ENCODE measurements at regions not wholly inside any gene's neighbourhood (a gene's known extent, or its start where the extent isn't known, plus 50 kb on each side); places are given as distances from the start of the nearest gene placed in this dataset.

DNA sequence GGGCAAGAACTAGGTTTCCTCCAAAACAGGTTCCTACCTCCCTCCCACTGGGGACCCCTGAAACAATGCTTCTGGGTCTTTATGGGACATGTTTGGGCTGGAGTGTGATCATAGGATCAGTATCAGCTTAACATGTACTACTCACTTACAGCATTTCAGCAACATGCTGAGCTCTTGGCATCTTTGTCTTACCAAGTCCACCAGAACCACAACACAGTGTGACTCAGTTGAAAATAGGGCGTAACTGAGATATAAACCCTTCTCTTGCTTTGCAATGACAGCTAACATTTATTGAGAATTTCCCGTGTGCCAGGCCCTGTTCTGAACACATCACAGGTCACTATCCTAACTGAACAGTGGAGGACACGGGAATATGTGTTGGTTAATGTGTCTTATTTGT, 218.5 kb upstream of the LNX1 start:
- DNase-seq: no peak

DNA sequence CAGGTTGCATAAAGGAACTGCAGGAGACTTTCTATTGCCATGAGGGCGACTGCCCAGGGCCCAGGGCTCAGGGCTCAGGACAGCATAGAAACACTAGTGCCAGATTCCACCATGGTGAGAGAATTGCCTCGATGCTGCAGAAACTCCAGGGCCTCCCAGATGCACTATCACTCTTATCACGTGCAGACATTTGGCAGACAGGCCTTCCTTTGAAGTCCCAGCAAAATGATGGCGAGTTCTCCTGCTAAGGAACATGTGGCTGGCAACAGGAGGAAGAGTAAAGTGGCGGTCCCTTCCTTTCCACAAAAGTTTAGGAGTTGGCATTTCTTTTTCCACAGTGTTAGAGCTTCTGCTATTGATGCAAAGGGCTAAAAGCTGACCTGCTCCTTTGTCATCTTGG, 214.0 kb upstream of the LNX1 start:
- no peak for DNase-seq

DNA sequence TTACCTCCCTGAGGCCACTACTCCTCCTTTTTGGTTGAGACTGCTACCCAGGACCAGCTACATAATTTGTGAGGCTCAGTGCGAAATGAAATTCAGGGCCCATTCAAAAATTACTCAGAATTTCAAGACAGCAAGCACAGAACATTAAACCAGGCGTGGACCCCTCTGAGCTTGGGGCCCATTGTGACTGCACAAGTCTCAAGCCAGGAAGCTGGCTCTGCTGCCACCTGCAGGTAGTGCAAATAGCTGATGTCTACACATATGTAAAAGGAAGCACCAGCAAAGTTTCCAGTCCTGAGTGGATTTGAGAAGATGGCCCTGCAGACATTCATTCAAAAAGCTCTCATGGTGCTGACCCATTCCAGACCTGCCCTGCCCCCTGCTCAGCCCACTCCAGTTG, 213.4 kb upstream of the LNX1 start:
- DNase-seq: peak; percentile 21 to 41

- no peak for DNase-seq
Measured at GRCh38 chr4:53802500-53802899, 211.2 kb upstream of the LNX1 start.

- no peak for DNase-seq
Measured at GRCh38 chr4:53801373-53801772, 210.1 kb upstream of the LNX1 start.

- DNase-seq: no peak
Measured at GRCh38 chr4:53800741-53801140, 209.5 kb upstream of the LNX1 start.

- DNase-seq: no peak
Measured at GRCh38 chr4:53793096-53793495, 201.8 kb upstream of the LNX1 start.

- no peak for DNase-seq
Measured at GRCh38 chr4:53790286-53790685, 199.0 kb upstream of the LNX1 start.

GRCh38 chr4:53788621-53789020, 197.3 kb upstream of the LNX1 start:
- DNase-seq: no peak

DNA sequence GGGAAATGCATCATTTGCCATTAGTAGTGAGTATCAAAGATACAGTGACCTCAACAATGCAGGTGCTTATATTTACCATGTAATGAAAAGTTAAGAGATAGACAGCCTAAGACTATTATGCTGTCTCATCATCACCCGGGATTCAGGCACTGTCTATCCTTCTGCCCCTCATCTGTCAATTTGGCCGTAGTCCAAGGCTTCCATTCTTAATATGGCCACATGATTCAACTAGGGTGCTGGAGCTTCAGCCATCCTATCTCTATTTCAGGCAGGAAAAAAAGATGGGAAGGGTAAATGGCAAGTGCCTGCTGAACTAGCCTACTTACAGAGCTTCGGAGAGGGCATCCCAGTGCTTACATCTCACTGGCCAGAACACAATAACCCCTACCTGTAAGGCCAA, 196.7 kb upstream of the LNX1 start:
- no peak for DNase-seq

- DNase-seq: no peak
Measured at GRCh38 chr4:53786632-53787031, 195.3 kb upstream of the LNX1 start.

- DNase-seq: no peak
Measured at GRCh38 chr4:53785996-53786395, 194.7 kb upstream of the LNX1 start.

DNA sequence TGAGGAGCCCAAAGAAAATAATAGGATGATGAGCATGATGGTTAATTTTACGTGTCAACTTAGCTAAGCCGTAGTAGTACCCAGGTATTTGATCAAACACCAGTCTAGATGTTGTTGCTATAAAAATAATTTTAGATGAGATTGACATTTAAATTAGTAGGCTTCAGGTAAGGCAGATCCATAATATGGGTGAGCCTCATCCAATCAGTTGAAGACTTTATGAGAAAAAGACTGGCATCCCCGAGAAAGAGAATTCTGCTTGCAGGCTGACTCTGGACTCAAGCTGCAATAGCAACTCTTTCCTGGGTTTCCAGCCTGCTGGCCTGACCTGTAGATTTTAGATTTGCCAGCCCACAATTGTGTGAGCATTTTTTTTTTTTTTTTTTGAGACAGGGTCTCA, 192.8 kb upstream of the LNX1 start:
- no peak for DNase-seq

DNA sequence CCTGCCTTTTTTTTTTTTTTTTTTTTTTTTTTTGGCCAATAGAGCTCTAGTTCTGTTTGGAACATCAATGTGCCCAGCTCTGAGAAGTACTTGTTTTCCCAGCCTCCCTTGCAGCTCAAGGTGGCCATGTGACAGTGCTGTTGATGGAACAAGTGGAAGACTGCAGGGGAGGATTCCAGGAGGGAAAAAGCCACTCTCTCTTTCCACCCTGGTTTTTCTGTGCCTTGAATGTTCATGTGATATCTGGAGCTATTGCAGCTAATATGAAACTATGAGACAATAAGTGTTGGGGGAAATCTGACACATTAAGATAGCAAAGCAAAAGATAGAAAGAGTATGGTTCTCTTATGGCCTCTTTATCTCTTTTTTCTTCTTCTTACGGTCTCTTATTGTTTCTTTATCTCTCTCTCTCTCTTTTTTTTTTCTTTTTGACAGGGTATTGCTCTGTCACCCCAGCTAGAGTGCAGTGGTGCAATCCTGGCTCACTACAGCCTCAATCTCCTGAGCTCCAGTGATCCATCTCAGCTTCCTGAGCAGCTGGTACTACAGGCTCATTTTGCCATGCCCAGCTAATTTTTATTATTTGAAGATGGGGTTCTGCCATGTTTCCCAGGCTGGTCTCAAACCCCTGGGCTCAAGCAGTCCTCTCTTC, 192.0 kb upstream of the LNX1 start:
- no peak for DNase-seq

- DNase-seq: no peak
Measured at GRCh38 chr4:53782458-53782845, 191.2 kb upstream of the LNX1 start.

DNA sequence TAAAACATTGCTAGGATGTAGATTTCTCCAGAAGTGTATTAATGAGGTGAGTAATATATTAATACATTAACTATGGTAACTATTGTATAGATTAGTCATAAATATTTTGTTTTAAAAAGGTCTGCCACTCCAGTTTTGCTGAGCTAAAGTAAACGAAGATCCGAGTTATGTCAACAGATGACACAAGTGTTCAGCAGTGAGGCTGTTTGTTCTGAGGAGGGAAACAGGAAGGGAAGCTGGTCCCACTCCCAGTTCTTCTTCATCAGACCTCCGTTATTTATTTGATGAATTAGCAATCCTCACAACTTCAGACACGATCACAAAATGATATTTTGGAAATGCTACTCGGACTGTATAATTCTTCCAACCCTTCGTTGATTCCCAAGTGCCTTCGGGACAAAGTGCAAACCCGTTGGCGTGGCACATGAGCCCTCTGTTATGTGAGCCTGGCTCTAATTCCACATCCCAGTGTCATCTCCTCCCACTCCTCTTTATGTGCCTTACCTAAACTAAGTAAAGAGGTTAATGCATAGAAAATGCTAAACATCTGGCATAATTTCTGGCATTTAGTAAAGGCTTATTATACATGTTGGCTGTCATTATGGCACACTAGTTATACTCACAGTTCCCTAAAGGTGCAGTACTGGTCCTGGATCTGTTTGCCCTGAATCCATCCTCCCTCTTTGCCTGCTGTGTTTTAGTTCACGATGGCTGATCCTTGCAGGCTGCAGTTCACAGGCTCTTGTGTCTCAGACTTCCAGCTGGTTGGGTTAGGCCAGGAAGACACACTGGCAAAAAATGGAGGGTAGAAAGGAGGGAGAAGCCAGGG, 190.6 kb upstream of the LNX1 start:
- no peak for DNase-seq

- no peak for DNase-seq
Measured at GRCh38 chr4:53780736-53781400, 189.6 kb upstream of the LNX1 start.

DNA sequence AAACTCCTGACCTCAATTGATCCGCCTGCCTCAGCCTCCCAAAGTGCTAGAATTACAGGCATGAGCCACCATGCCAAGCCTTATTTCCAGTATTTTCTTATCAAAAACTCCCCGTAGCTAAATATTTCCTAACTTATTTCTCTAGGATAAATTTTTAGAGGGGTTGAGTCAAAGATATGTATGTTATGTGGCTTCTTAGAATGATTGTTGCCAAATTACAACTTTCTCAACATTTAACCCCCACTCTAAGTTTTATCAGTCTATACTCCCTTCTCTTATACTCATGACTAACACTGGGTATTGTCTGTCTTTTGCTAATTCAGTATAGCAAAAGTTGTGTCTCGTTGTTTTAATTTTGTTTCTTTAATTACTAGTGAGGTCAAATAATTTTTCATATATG, 187.7 kb upstream of the LNX1 start:
- DNase-seq: no peak

DNA sequence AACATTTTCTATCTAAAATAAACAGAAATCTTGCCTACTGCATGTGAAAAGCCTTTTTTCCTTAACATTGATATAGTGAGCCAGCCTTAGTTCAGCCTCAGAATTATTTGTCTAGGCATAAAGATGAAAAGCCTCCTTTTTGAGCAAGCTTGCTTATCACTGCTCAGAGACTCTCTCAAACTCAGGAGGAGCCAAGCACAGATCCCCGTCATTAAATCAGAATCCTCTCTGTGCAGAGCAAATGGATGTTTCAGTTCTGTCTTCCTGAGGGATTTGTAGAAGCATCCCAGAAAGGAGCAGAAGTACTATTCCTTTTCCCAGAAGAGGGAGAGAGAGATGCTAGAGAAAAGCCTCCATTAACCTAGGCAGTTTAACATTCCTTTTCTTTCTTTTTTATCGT, 186.9 kb upstream of the LNX1 start:
- DNase-seq: no peak

- no peak for DNase-seq
Measured at GRCh38 chr4:53777244-53777984, 186.1 kb upstream of the LNX1 start.

DNA sequence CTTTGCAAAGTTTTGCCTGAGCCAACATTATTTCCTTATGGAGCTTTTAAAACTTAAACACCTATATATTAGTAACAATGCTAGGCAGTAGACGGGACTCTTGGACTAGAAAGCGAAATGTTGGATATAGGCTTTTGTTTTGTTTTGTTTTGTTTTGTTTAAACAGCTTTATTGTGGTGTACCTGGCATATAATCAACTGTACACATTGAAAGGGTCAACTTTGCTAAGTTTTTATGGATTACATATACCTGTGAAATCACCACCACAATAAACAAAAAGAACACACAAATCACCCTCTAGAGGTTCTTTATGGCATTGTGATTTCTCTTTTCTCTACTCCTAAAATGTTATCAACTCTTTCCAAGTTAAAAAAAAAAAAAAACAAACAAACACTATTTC, 184.9 kb upstream of the LNX1 start:
- DNase-seq: no peak

GRCh38 chr4:53775381-53775780, 184.1 kb upstream of the LNX1 start:
- no peak for DNase-seq

DNA sequence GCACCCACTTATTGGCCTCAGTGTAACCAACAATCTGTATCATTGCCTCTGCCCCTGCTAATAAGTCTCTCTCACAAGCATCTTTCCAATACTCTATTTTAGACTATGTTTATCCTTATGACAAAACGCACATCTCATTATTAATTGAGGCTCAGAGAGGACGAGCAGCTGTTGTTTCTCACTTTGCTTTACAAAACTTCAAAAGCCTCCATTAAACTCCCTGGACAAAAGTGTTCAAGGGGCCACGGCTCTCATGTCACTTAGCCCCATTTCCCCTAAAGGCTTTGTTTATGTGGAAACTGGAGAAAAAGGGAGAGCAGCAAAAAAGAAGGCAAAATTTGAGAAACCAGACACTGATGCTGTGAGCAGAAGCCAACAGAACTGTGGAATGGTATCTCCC, 180.0 kb upstream of the LNX1 start:
- DNase-seq: no peak

- DNase-seq: no peak
Measured at GRCh38 chr4:53767482-53767881, 176.2 kb upstream of the LNX1 start.

Data from activated CD4-positive, alpha-beta T cell treated with anti-CD3 and anti-CD28 coated beads, Interleukin-2, amount 50 U/mL, for 48 hours (primary cell).